ENCODE measurements at regions not wholly inside any gene's neighbourhood (a gene's known extent, or its start where the extent isn't known, plus 50 kb on each side); places are given as distances from the start of the nearest gene placed in this dataset.

- no peak for TF ChIP-seq CTCF (IDR thresholded peaks at IDR 0.05)
- TF ChIP-seq POLR2AphosphoS5 (IDR thresholded peaks at IDR 0.05), result no peak
These were observed 574.8 kb downstream of the JRKL start for GRCh38 chr11:96964661-96965060.

Measured in sigmoid colon (tissue), 4 donors.